ENCODE measurements at regions not wholly inside any gene's neighbourhood (a gene's known extent, or its start where the extent isn't known, plus 50 kb on each side); places are given as distances from the start of the nearest gene placed in this dataset.

GRCh38 chr12:124507188-124508109 lies 60.0 kb downstream of the NCOR2 start:
- no peaks in the 10 kb centered on the region for H3K27me3 ChIP-seq (ENCODE audit: control insufficient read depth, insufficient read depth, low read length)
- no peak overlapping the region for H2AFZ ChIP-seq (ENCODE audit: low read length)
- H3K27ac ChIP-seq (ENCODE audit: insufficient read depth, low read length) = peak overlapping the region; percentile 78
- H3K9ac ChIP-seq (ENCODE audit: insufficient read depth, low read length) = peak overlapping the region; percentile 75
- DNase-seq (ENCODE audit: low read depth in 2 of 2) = peak; percentile 59 to 65
- H3K4me1 ChIP-seq (ENCODE audit: control insufficient read depth, extremely low read depth, insufficient read depth, low read length) = peaks cover 30% of the 10 kb centered on the region
- no peaks in the 10 kb centered on the region for H3K9me3 ChIP-seq (ENCODE audit: control insufficient read depth, insufficient read depth, low read depth, low read length)
- H4K20me1 ChIP-seq (ENCODE audit: control insufficient read depth, extremely low read depth, insufficient read depth, low read length) = no peaks in the 10 kb centered on the region
- H3K79me2 ChIP-seq (ENCODE audit: control insufficient read depth, insufficient read depth, low read length) = peaks cover 24% of the 10 kb centered on the region
- TF ChIP-seq CTCF (conservative IDR thresholded peaks at IDR 0.05 in 1 of 2, IDR thresholded peaks at IDR 0.05 in 1 of 2; ENCODE audit: low read depth in 1 of 2, low read length in 2 of 2) = no peak
- no peak for TF ChIP-seq EZH2 (IDR thresholded peaks at IDR 0.05; ENCODE audit: low read length, missing control alignments)
- H3K4me2 ChIP-seq (ENCODE audit: extremely low read depth, insufficient read depth, low read length) = peak overlapping the region; percentile 49
- H3K4me3 ChIP-seq (replicated peaks in 1 of 4; ENCODE audit: control extremely low read depth in 1 of 4, insufficient read depth in 1 of 4, low read depth in 3 of 4, low read length in 4 of 4) = no peak overlapping the region
- no peaks in the 10 kb centered on the region for H3K36me3 ChIP-seq (ENCODE audit: control insufficient read depth, insufficient read depth, low read length)

DNA sequence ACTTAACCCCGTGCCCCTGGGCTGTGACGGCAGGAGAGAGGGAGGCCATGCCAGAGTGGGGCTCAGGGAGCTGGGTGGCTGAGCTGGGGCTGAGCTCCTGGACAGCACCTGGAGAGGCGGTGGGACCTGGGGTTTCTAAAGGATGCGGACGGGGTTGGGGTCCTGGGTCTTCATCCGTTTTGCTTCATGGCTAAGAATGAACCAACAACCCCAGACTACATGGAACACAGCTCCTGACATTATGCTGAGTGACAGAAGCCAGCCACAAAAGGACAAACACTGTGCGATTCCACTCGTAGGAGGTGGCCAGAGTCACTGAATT lies 60.6 kb downstream of the NCOR2 start:
- TF ChIP-seq CTCF (conservative IDR thresholded peaks at IDR 0.05 in 1 of 2, IDR thresholded peaks at IDR 0.05 in 1 of 2; ENCODE audit: low read depth in 1 of 2, low read length in 2 of 2) (no peak), EZH2 (IDR thresholded peaks at IDR 0.05; ENCODE audit: low read length, missing control alignments) (no peak)
- H3K9me3 ChIP-seq (ENCODE audit: control insufficient read depth, insufficient read depth, low read depth, low read length) = no peaks in the 10 kb centered on the region
- no peaks in the 10 kb centered on the region for H4K20me1 ChIP-seq (ENCODE audit: control insufficient read depth, extremely low read depth, insufficient read depth, low read length)
- no peak overlapping the region for H2AFZ ChIP-seq (ENCODE audit: low read length)
- H3K4me3 ChIP-seq (replicated peaks in 1 of 4; ENCODE audit: control extremely low read depth in 1 of 4, insufficient read depth in 1 of 4, low read depth in 3 of 4, low read length in 4 of 4) = no peak overlapping the region
- H3K4me2 ChIP-seq (ENCODE audit: extremely low read depth, insufficient read depth, low read length) = no peak overlapping the region
- H3K27ac ChIP-seq (ENCODE audit: insufficient read depth, low read length) = peak overlapping the region; percentile 78
- H3K79me2 ChIP-seq (ENCODE audit: control insufficient read depth, insufficient read depth, low read length) = peaks cover 20% of the 10 kb centered on the region
- no peaks in the 10 kb centered on the region for H3K36me3 ChIP-seq (ENCODE audit: control insufficient read depth, insufficient read depth, low read length)
- DNase-seq (ENCODE audit: low read depth in 2 of 2) = no peak
- no peaks in the 10 kb centered on the region for H3K27me3 ChIP-seq (ENCODE audit: control insufficient read depth, insufficient read depth, low read length)
- H3K4me1 ChIP-seq (ENCODE audit: control insufficient read depth, extremely low read depth, insufficient read depth, low read length) = peaks cover 27% of the 10 kb centered on the region
- H3K9ac ChIP-seq (ENCODE audit: insufficient read depth, low read length) = peak overlapping the region; percentile 75

DNA sequence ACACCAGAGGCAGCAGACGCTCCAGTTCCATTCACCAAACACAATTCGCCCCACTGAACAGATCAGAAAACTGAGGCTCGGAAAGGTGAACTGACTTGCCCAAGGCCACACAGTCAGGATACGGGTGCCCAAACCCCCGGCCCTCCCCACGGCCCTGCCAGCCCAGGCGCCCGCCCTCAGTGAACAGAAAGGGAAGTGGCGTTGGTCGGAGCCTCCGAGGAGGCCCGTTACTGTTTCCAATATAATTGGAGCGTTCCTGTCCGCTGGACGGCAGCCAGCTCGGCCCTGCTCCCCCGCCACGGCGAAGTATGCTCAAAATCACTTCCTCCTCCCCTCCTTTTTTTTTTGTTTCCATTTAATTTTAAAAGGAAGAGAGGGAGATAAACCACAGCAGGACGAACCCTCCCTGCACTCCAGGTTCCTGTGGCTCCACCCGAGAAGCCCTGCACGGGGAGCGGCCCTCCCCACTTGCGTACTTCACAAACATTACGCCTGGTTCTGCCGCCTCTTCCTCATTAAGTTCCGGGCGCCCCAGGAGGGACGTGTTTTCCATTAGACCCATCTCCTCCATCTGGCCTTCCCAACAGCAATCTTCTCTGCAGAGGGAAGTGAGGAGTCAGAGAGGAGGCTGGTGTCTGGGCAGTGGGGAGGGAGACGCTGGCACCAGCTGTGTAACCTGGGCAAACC lies 61.1 kb downstream of the NCOR2 start:
- Histone ChIP-seq H4K20me1 (ENCODE audit: control insufficient read depth, extremely low read depth, insufficient read depth, low read length) (no peaks in the 10 kb centered on the region), H3K27ac (ENCODE audit: insufficient read depth, low read length) (peak overlapping the region; percentile 78), H3K79me2 (ENCODE audit: control insufficient read depth, insufficient read depth, low read length) (peaks cover 20% of the 10 kb centered on the region), H3K27me3 (ENCODE audit: control insufficient read depth, insufficient read depth, low read length) (no peaks in the 10 kb centered on the region), H3K9ac (ENCODE audit: insufficient read depth, low read length) (peak overlapping the region; percentile 75), H3K4me2 (ENCODE audit: extremely low read depth, insufficient read depth, low read length) (peak overlapping the region; percentile 46), H3K36me3 (ENCODE audit: control insufficient read depth, insufficient read depth, low read length) (no peaks in the 10 kb centered on the region), H3K4me1 (ENCODE audit: control insufficient read depth, extremely low read depth, insufficient read depth, low read length) (peaks cover 27% of the 10 kb centered on the region), H3K9me3 (ENCODE audit: control insufficient read depth, insufficient read depth, low read depth, low read length) (no peaks in the 10 kb centered on the region), H3K4me3 (replicated peaks in 1 of 4; ENCODE audit: control extremely low read depth in 1 of 4, insufficient read depth in 1 of 4, low read depth in 3 of 4, low read length in 4 of 4) (no peak overlapping the region), H2AFZ (ENCODE audit: low read length) (no peak overlapping the region)
- no peak for TF ChIP-seq EZH2 (IDR thresholded peaks at IDR 0.05; ENCODE audit: low read length, missing control alignments)
- no peak for TF ChIP-seq CTCF (conservative IDR thresholded peaks at IDR 0.05 in 1 of 2, IDR thresholded peaks at IDR 0.05 in 1 of 2; ENCODE audit: low read depth in 1 of 2, low read length in 2 of 2)
- peak in 1 of 2 donors; percentile 77 for DNase-seq (ENCODE audit: low read depth in 2 of 2)

All from fibroblast of lung (primary cell).